LoVo (cell line): ENCODE measurements at regions not wholly inside any gene's neighbourhood (a gene's known extent, or its start where the extent isn't known, plus 50 kb on each side); places are given as distances from the start of the nearest gene placed in this dataset.
"Not testable (repeated sequence)": the region's sequence is repeated elsewhere in the genome, so short reads cannot be mapped to it uniquely, and the experiment has no call there.

Experiments used
- DNase-seq: peaks from one replicate; pipeline ENCODE4 v3.0.0-alpha.2; 2016; ENCODE audit warnings: low spot score

GRCh38 chr2:110291909-110292579 is 79.7 kb upstream of the MTLN start:
- DNase-seq: not testable (repeated sequence)

- DNase-seq: not testable (repeated sequence)
Observed at GRCh38 chr2:110287817-110288216, 75.5 kb upstream of the MTLN start.

- DNase-seq: not testable (repeated sequence)
Observed at GRCh38 chr2:110287253-110287652, 74.9 kb upstream of the MTLN start.

DNA sequence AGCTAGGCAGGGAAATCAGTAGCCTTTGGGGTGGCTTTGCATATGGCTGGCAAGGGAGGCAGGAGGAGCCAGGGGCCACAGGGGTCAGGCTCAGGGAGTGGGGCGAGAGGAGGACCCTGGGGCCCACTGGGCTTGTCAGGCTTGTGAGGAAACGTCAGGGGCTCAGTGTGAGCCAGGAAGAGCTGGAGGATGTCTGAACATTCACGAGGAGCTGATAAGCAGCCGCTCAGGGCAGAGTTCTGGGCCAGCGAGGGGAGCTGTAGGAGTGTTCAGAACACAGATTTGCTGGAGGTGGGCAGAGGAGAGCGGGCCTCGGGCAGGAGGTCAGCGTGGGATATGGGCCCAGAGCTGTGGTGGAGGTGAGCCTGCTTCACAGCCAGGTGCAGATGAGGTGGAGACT is 72.7 kb upstream of the MTLN start:
- DNase-seq: not testable (repeated sequence)

- not testable (repeated sequence) for DNase-seq
Observed at GRCh38 chr2:110280804-110281203, 68.5 kb upstream of the MTLN start.

DNA sequence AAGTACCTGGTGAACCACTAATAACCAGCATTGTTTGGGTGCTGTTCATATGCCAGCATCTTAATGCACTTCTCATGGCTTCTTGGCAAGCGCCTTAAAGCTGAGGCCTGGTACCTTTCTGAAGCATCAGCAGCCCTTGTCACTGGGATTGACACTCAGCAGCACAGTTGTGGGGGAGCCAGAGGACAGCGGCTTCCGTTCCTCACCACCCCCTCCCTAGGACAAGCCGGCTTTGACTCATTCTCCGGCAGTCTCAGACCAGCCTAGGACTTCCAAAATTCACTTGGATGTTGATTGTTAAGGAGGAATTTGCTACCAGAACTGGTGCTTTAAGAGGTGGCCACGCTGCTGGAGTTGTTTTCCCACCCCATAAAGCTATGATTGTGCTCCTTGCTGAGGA is 64.7 kb upstream of the MTLN start:
- not testable (repeated sequence) for DNase-seq

DNA sequence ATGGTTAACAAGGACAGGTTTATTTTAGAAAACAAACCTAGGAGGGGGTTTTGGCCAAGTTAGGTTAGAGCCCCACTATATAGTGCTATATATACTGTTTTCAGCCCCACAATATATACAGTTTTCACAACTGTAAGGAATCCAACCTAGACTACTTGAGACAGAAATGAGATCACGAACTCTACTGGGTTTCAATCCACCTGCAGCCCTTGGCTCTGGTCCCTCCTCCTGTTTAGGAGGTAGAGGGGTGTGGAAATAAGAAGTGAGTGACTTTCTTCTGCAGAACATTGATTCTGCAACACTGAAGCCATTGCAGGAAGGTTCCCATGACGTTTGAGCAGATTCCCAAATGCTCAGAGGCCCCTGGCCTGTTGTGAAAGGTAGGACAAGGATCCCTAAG is 63.7 kb upstream of the MTLN start:
- not testable (repeated sequence) for DNase-seq

GRCh38 chr2:110269674-110270073 is 57.3 kb upstream of the MTLN start:
- not testable (repeated sequence) for DNase-seq

- DNase-seq: not testable (repeated sequence)
Observed at GRCh38 chr2:110267828-110268407, 55.6 kb upstream of the MTLN start.

DNA sequence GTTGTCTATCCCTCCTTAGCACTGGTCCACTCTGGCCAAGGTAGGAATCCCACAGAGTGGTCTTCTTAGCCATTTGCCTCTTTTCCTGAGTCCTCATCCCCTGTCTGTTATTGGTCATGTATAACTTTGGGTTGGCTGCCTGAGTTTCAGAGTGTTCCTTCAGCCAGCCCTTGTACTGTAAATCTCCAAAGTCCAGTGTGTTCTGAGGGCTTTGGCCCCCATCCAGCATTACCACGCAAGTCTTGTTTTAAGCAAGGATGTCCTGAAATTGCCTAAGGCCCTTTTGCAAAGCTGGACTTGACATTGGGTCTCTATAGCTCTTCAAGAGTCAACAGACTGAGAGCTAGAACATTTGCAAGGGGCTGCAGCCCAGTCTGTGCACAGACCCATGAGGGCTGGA is 52.5 kb upstream of the MTLN start:
- not testable (repeated sequence) for DNase-seq

DNA sequence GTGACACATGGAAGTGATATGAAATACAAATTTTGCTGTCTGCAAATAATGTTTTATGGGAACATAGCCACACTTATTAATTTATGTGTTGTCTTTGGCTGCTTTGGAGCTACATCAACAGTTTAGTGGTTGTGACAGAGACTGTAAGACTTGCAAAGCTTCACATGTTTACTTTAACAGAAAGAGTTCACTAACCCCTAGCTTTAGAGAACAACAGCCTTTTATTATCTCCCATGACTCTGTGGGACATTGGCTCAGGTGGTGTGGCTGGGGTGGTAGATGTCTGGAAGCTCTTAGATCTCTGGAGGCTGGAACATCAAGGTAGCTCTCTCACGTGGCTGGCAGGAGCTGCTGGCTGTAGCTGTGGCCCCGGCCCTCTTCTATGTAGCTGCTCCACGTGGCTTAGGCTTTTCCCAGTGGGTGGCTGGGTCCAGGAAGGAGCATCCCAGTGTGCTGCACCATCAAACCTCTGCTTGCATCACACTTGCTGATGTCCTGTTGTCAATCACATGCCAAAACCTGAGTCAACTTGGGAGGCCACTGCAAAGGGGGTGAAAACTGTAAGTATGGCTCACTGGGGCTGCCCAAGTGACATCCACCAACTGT is 51.8 kb upstream of the MTLN start:
- not testable (repeated sequence) for DNase-seq

DNA sequence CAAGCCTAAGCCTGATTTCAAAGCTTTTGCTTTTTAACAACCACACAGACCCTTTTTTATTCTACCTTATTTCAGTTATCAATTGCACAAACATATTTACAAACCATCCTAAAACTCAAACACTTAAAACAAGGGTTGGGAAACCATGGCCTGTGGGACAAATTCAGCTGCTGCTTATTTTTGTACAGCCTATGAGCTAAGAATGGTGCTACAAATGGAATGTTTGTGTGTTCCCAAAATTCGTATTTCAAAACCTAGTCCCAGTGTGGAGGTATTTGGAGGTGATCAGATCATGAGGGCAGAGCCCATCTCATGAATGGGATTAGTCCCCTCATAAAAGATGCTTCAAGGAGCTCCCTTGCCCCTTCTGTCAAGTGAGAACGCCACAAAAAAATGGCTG is 51.1 kb upstream of the MTLN start:
- DNase-seq: not testable (repeated sequence)
